Cardiac septum (tissue), 1 donor: ENCODE measurements at regions not wholly inside any gene's neighbourhood (a gene's known extent, or its start where the extent isn't known, plus 50 kb on each side); places are given as distances from the start of the nearest gene placed in this dataset.

ENCODE experiments used
- DNase-seq: peaks from one replicate; pipeline ENCODE4 v3.0.0-alpha.2; 2020; ENCODE audit warnings: low spot score
- intact Hi-C: fragments of 100-400 bp; cut with DNase I; formaldehyde crosslinking; loops from one replicate; pipeline ENCODE4 v1.14.0; 2022
- donor health status: DM: no; HTN: no; CAD: no.

- no peak for DNase-seq
Measured at GRCh38 chr3:95002438-95003046, 939.7 kb downstream of the NSUN3 start.

GRCh38 chr3:95028688-95029087, 965.8 kb downstream of the NSUN3 start:
- no peak for DNase-seq
- intact Hi-C loops: no loop called here

More at GRCh38 chr3:95002438-95003046, 939.7 kb downstream of the NSUN3 start:
- intact Hi-C loops: no loop called here

GRCh38 chr3:95029644-95030043, 966.8 kb downstream of the NSUN3 start:
- no peak for DNase-seq
- intact Hi-C loops: no loop called here

GRCh38 chr3:95036526-95037021, 973.7 kb downstream of the NSUN3 start:
- intact Hi-C loops: no loop called here
- DNase-seq: no peak

- intact Hi-C loops: no loop called here
- DNase-seq: no peak
Measured at GRCh38 chr3:95037097-95037496, 974.2 kb downstream of the NSUN3 start.

- no peak for DNase-seq
- intact Hi-C loops: no loop called here
Measured at GRCh38 chr3:95037927-95038326, 975.1 kb downstream of the NSUN3 start.

GRCh38 chr3:95044101-95044500, 981.2 kb downstream of the NSUN3 start:
- intact Hi-C loops: no loop called here
- no peak for DNase-seq

- DNase-seq: no peak
- intact Hi-C loops: no loop called here
Measured at GRCh38 chr3:95048564-95048963, 985.7 kb downstream of the NSUN3 start.

GRCh38 chr3:95049841-95050240, 987.0 kb downstream of the NSUN3 start:
- no peak for DNase-seq
- intact Hi-C loops: no loop called here

GRCh38 chr3:95055288-95055687, 992.4 kb downstream of the NSUN3 start:
- DNase-seq: no peak
- intact Hi-C loops: no loop called here

- no peak for DNase-seq
- intact Hi-C loops: no loop called here
Measured at GRCh38 chr3:95082191-95082590, 1019.3 kb downstream of the NSUN3 start.

GRCh38 chr3:95084738-95085137, 1021.9 kb downstream of the NSUN3 start:
- DNase-seq: no peak
- intact Hi-C loops: no loop called here

- intact Hi-C loops: no loop called here
- no peak for DNase-seq
Measured at GRCh38 chr3:95088464-95088863, 1025.6 kb downstream of the NSUN3 start.

GRCh38 chr3:95097493-95097892, 1034.6 kb downstream of the NSUN3 start:
- no peak for DNase-seq
- intact Hi-C loops: no loop called here

GRCh38 chr3:95120921-95121320, 1058.1 kb downstream of the NSUN3 start:
- DNase-seq: no peak
- intact Hi-C loops: no loop called here

GRCh38 chr3:95123104-95123503, 1060.2 kb downstream of the NSUN3 start:
- intact Hi-C loops: no loop called here

GRCh38 chr3:95134693-95135413, 1072.0 kb downstream of the NSUN3 start:
- no peak for DNase-seq
- intact Hi-C loops: no loop called here

More at GRCh38 chr3:95123104-95123503, 1060.2 kb downstream of the NSUN3 start:
- DNase-seq: no peak

GRCh38 chr3:95148107-95148506, 1085.2 kb downstream of the NSUN3 start:
- no peak for DNase-seq
- intact Hi-C loops: no loop called here

GRCh38 chr3:95151590-95151989, 1088.7 kb downstream of the NSUN3 start:
- DNase-seq: no peak
- intact Hi-C loops: no loop called here

GRCh38 chr3:95154766-95155165, 1091.9 kb downstream of the NSUN3 start:
- DNase-seq: no peak
- intact Hi-C loops: no loop called here

- intact Hi-C loops: no loop called here
- DNase-seq: no peak
Measured at GRCh38 chr3:95162794-95163193, 1099.9 kb downstream of the NSUN3 start.
